ENCODE measurements at regions not wholly inside any gene's neighbourhood (a gene's known extent, or its start where the extent isn't known, plus 50 kb on each side); places are given as distances from the start of the nearest gene placed in this dataset.

DNA sequence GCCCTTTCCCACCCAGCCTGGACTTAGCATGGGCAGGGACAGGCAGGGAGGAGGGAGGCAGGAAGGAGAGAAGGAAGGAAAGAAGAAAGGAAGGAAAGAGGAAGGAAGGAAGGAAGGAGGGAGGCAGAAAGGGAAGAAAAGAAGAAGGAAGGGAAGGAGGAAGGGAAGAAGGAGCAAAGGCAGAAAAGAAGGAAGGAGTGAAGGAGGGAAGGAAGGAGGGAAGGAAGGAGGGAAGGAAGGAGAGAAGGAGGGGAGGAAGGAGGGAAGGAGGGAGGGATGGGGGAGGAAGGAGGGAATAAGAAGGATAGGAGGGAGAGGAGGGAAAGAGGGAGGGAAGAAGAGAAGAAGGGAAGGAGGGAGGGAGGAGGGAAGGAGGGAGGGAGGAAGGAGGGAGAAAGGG lies 110.4 kb downstream of the SALL1 start:
- DNase-seq (ENCODE audit: low read depth) = no peak
- TF ChIP-seq, protein P1, sequence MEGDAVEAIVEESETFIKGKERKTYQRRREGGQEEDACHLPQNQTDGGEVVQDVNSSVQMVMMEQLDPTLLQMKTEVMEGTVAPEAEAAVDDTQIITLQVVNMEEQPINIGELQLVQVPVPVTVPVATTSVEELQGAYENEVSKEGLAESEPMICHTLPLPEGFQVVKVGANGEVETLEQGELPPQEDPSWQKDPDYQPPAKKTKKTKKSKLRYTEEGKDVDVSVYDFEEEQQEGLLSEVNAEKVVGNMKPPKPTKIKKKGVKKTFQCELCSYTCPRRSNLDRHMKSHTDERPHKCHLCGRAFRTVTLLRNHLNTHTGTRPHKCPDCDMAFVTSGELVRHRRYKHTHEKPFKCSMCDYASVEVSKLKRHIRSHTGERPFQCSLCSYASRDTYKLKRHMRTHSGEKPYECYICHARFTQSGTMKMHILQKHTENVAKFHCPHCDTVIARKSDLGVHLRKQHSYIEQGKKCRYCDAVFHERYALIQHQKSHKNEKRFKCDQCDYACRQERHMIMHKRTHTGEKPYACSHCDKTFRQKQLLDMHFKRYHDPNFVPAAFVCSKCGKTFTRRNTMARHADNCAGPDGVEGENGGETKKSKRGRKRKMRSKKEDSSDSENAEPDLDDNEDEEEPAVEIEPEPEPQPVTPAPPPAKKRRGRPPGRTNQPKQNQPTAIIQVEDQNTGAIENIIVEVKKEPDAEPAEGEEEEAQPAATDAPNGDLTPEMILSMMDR (IDR thresholded peaks at IDR 0.05; ENCODE audit: insufficient read depth, low read depth, low read length, missing control alignments) = no peak
- no peak overlapping the region for H3K4me3 ChIP-seq (ENCODE audit: low read depth, low read length)

DNA sequence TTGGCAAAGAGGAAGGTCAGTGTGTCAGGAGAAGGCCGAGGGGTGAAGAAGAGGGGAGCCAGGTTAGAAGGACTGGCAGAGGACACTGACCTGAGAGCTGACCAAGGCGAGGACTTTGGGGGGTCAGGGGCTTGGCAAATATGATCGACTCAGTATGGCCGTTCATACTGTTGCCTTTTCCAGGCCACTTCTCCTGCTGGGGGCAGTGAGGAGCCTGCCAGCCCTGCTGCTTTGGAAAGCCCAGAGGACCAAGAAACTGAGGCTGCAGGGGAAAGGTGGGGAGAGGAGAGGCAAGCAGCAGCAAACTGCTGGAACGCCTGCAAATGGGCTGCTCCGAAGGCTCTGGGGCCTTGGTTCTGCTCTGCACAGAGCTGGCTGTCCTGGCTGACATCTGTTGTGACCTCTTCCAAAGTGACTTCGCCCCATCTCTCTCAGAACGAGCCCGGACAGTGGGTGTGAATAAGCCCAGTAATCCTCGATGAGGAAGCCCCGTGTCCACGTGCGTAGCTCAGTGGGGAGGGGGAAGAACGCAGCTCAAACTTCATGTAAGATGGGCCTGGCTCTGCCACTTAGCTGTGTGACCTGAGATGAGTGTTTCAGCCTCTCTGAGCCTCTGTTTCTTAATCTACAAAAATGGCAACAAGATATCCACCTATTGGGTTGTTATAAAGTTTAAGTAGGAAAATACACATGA lies 111.3 kb downstream of the SALL1 start:
- no peak overlapping the region for H3K4me3 ChIP-seq (ENCODE audit: low read depth, low read length)
- no peak for DNase-seq (ENCODE audit: low read depth)
- TF ChIP-seq, protein P1 (IDR thresholded peaks at IDR 0.05; ENCODE audit: insufficient read depth, low read depth, low read length, missing control alignments) = no peak

DNA sequence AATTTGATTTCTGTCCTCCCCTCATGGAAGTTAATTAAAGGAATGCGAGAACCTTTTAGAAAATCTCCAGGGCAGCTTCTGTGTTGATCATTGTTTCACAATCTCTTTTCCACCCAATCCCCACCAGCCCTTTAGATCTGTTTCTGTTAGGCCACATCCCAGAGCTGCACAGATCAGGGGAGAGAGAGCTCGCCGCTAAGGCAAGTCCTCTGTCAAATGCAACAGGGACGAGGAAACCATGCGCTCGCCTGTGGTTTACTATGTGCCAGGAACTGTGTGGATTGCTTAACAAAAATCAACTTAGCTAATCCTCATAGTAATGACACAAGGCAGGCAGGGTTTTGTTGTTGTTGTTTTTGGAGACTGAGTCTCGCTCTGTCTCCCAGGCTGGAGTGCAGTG lies 115.4 kb downstream of the SALL1 start:
- TF ChIP-seq, protein P1 (IDR thresholded peaks at IDR 0.05; ENCODE audit: insufficient read depth, low read depth, low read length, missing control alignments) = no peak
- no peak for DNase-seq (ENCODE audit: low read depth)
- no peak overlapping the region for H3K4me3 ChIP-seq (ENCODE audit: low read depth, low read length)

DNA sequence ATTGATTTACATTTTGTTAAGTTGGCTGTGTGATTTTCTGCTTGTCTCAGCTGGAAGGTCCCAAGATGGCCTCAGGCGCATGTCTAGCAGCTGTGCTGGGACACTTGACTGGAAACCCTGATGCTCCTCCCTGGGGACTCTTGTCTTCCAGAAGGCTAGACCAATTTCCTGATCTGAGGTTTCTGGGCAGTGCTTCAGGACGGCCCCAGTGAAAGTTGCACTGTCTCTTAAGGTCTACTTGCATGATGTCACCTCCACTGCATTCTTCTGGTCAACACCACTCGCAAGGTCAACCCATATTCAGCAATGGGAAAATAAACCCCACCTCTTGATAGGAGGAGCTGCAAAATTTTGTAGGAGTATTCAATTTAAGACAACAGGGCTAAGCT lies 116.0 kb downstream of the SALL1 start:
- H3K4me3 ChIP-seq (ENCODE audit: low read depth, low read length) = no peak overlapping the region
- peak; percentile 5 for DNase-seq (ENCODE audit: low read depth)
- TF ChIP-seq, protein P1 (IDR thresholded peaks at IDR 0.05; ENCODE audit: insufficient read depth, low read depth, low read length, missing control alignments) = no peak

DNA sequence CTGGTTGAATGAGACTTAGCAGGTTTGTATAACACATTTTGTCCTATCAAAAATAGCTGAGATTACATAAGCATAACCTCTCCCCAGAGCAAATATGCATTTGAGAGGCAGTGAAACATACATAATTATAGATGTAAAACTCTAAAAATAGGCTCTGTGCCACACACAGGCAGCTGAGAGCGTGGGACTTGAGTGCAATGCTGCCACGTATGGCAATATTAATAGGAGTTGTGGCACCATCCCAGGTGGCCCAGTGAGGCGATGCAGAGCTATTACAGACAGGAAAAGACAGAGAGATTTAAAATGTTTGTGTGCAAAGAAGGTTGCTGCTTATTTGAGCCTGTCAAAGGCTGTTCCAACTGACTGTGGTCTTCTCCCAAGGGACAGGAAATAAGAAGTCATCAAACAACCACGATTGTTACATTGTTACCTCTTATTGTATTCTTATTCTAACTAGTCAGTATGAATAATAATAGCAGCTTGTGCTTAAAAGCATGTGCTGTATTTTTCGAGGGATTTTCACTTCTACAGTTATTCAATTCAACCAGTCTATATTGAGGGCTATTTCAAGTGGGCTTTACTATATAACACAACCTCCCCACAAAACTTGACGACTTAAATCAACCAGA lies 116.5 kb downstream of the SALL1 start:
- H3K4me3 ChIP-seq (ENCODE audit: low read depth, low read length) = no peak overlapping the region
- no peak for DNase-seq (ENCODE audit: low read depth)
- TF ChIP-seq, protein P1 (IDR thresholded peaks at IDR 0.05; ENCODE audit: insufficient read depth, low read depth, low read length, missing control alignments) = no peak

DNA sequence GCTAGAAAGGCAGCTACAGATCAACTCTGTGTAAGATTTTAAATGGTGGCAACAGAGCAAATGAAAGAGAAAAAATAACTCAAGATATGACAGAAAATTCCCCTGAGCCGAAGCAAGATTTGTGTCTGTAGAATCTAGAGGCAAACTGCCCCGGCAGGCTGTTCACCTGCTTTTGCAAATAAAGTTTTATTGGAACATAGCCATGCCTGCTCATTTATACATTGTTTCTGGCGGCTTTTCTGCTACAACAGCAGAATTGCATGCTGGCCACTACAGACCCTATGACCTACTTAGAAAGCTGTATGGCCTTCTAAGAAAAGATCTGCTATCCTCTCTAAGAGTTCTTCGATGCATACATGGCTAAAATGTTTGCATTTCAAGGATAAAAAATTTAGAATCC lies 119.5 kb downstream of the SALL1 start:
- no peak overlapping the region for H3K4me3 ChIP-seq (ENCODE audit: low read depth, low read length)
- TF ChIP-seq, protein P1 (IDR thresholded peaks at IDR 0.05; ENCODE audit: insufficient read depth, low read depth, low read length, missing control alignments) = no peak
- DNase-seq (ENCODE audit: low read depth) = no peak

DNA sequence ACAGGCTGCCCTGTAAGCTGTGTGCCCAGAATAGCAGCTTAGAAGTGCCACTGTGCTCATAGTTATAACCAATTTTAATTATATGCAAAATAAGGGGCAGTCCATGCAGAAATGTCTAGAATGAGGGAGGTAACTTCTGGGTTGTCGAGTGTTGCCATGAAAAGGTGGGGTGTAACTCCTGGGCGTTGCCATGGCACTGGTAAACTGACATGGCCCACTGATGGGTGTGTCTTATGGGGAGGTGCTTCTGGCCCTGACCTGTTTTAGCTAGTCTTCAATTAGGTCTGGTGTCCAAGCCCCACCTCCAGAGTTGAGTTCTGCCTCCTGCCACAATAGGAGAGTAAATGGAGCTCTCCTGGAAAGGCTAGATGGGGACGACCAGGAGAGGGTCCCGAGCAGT lies 120.6 kb downstream of the SALL1 start:
- H3K4me3 ChIP-seq (ENCODE audit: low read depth, low read length) = no peak overlapping the region
- TF ChIP-seq, protein P1 (IDR thresholded peaks at IDR 0.05; ENCODE audit: insufficient read depth, low read depth, low read length, missing control alignments) = no peak
- no peak for DNase-seq (ENCODE audit: low read depth)
